ENCODE measurements at regions not wholly inside any gene's neighbourhood (a gene's known extent, or its start where the extent isn't known, plus 50 kb on each side); places are given as distances from the start of the nearest gene placed in this dataset.

- TF ChIP-seq POLR2AphosphoS5 (IDR thresholded peaks at IDR 0.05) = no peak
- no peak for TF ChIP-seq POLR2A (IDR thresholded peaks at IDR 0.05)
Observed at GRCh38 chr4:157808796-157809383, 363.9 kb downstream of the GASK1B start.

Data from prostate gland (tissue), 1 donor.